Vagina (tissue), 2 donors: ENCODE measurements at regions not wholly inside any gene's neighbourhood (a gene's known extent, or its start where the extent isn't known, plus 50 kb on each side); places are given as distances from the start of the nearest gene placed in this dataset.

Source experiments
- DNase-seq, 2 donors: peaks; one replicate each; pipeline ENCODE4 v3.0.0-alpha.2; 2017; ENCODE audit errors: extremely low spot score in 2 of 2
- H3K27ac ChIP-seq: fragments of 200-600 bp; sonication (generic); one replicate; pipeline ENCODE4 v1.5.1; 2019
- H3K27me3 ChIP-seq: fragments of 200-600 bp; sonication (generic); one replicate; pipeline ENCODE4 v1.5.1; 2019
- H3K36me3 ChIP-seq, 2 donors: fragments of 200-600 bp; sonication (generic); one replicate each; pipeline ENCODE4 v1.5.1; 2017 to 2019
- H3K4me1 ChIP-seq: fragments of 200-600 bp; sonication (generic); one replicate; pipeline ENCODE4 v1.5.1; 2019
- H3K4me3 ChIP-seq, 2 donors: fragments of 200-600 bp; sonication (generic); 1 replicate in 1 of 2; 2 replicates in 1 of 2; pipeline ENCODE4 v1.5.1; 2016 to 2019
- H3K9me3 ChIP-seq: fragments of 200-600 bp; sonication (generic); one replicate; pipeline ENCODE4 v1.5.1; 2019
- POLR2A ChIP-seq, 2 donors: fragments of 450-650 bp; IDR thresholded peaks; one replicate each; pipeline ENCODE4 v1.6.1; 2017; ENCODE audit warnings: antibody characterized with exemption in 2 of 2, mild to moderate bottlenecking in 2 of 2, moderate library complexity in 2 of 2
- POLR2AphosphoS5 ChIP-seq, 2 donors: sonication (generic); formaldehyde crosslinking; IDR thresholded peaks; one replicate each; pipeline ENCODE4 v1.9.0; 2017; ENCODE audit warnings: antibody characterized with exemption in 2 of 2, mild to moderate bottlenecking in 2 of 2, low read depth in 1 of 2; ENCODE audit not compliant: insufficient read depth in 1 of 2
- intact Hi-C: fragments of 100-400 bp; cut with DNase I; formaldehyde crosslinking; loops from one replicate; pipeline ENCODE4 v1.15.1; 2023
- TF ChIP-seq, protein P1 (sequence below), 3 experiments: fragments of 450-650 bp in 2 of 3; fragments of 200-600 bp in 1 of 3; sonication (generic) in 1 of 3; IDR thresholded peaks; one replicate each; pipeline ENCODE4 v1.5.1; 2017 to 2019; ENCODE audit warnings: antibody characterized with exemption in 3 of 3, mild to moderate bottlenecking in 2 of 3, moderate library complexity in 2 of 3

DNA sequence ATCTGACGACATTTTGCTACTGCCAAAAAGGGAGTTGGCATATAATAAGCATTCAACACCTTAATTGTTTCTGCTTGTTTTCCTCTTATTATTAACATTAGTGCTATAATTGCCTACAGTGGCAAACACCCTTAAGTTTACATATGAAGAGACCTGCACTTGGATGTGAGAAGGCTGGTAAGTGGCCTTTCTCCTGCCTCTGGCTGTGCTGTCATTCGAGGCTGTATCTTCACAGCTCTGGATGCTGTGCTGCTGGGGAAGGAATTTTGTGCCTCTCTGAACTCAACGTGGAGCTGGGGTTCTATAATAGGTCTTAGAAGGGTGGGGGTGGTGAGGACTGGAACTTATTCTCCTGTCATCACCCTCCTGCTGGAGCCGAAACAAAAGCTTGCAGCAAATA, 385.9 kb downstream of the EMP1 start:
- Histone ChIP-seq H3K4me1 (no peaks in the 10 kb centered on the region), H3K36me3 (no peaks in the 10 kb centered on the region), H3K27ac (no peak overlapping the region), H3K4me3 (no peak overlapping the region), H3K9me3 (no peaks in the 10 kb centered on the region), H3K27me3 (no peaks in the 10 kb centered on the region)
- intact Hi-C loops: no loop called here
- DNase-seq: peak in 1 of 2 donors; percentile 52
- no peak for TF ChIP-seq POLR2A (IDR thresholded peaks at IDR 0.05)
- no peak for TF ChIP-seq POLR2AphosphoS5 (IDR thresholded peaks at IDR 0.05; ENCODE audit: insufficient read depth in 1 of 2, low read depth in 1 of 2)
- TF ChIP-seq, protein P1, sequence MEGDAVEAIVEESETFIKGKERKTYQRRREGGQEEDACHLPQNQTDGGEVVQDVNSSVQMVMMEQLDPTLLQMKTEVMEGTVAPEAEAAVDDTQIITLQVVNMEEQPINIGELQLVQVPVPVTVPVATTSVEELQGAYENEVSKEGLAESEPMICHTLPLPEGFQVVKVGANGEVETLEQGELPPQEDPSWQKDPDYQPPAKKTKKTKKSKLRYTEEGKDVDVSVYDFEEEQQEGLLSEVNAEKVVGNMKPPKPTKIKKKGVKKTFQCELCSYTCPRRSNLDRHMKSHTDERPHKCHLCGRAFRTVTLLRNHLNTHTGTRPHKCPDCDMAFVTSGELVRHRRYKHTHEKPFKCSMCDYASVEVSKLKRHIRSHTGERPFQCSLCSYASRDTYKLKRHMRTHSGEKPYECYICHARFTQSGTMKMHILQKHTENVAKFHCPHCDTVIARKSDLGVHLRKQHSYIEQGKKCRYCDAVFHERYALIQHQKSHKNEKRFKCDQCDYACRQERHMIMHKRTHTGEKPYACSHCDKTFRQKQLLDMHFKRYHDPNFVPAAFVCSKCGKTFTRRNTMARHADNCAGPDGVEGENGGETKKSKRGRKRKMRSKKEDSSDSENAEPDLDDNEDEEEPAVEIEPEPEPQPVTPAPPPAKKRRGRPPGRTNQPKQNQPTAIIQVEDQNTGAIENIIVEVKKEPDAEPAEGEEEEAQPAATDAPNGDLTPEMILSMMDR (IDR thresholded peaks at IDR 0.05): no peak

DNA sequence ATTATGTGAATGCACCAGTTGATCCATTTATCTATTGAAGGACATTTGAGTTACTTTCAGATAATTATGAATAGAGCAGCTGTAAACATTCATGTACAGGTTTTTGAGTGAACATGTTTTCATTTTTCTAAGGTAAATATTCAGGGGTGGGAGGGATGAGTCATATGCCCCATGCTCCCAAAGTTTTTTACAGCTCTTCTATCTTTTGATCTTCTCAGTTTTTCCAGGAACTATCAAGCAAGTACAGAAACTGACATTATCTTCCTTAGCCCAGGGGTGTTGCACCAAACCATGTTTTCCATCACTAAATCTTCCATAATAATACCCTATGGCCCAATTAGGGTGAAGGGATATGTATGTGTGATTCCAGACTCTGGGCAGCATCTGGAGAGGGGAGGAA, 384.5 kb downstream of the EMP1 start:
- H3K27me3 ChIP-seq: no peaks in the 10 kb centered on the region
- no peak overlapping the region for H3K27ac ChIP-seq
- TF ChIP-seq, protein P1 (IDR thresholded peaks at IDR 0.05): no peak
- no peak for TF ChIP-seq POLR2AphosphoS5 (IDR thresholded peaks at IDR 0.05; ENCODE audit: insufficient read depth in 1 of 2, low read depth in 1 of 2)
- TF ChIP-seq POLR2A (IDR thresholded peaks at IDR 0.05): no peak
- H3K9me3 ChIP-seq: no peaks in the 10 kb centered on the region
- H3K4me3 ChIP-seq: no peak overlapping the region
- H3K36me3 ChIP-seq: no peaks in the 10 kb centered on the region
- H3K4me1 ChIP-seq: no peaks in the 10 kb centered on the region
- intact Hi-C loops: no loop called here
- no peak for DNase-seq

DNA sequence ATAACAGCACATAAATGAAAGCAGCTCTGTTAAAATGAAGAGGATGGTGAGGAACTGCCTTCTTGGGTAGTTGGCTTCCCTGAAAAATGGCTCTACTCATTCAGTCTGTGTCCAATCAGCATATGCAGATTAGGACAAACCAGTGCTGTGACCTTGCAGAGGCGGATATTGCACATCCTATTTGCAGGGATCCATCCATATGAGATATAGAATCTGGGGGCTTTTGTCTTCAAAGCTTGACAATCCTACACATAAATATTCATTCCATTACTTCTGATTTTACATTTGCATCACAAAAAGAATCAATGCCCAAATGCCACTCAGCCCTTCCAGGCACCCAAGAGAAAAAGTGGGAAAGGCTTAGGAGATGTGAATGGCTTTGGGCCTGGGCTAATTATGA, 383.7 kb downstream of the EMP1 start:
- H3K27me3 ChIP-seq: no peaks in the 10 kb centered on the region
- no peaks in the 10 kb centered on the region for H3K36me3 ChIP-seq
- no peaks in the 10 kb centered on the region for H3K9me3 ChIP-seq
- TF ChIP-seq, protein P1 (IDR thresholded peaks at IDR 0.05): no peak
- TF ChIP-seq POLR2AphosphoS5 (IDR thresholded peaks at IDR 0.05; ENCODE audit: insufficient read depth in 1 of 2, low read depth in 1 of 2): no peak
- TF ChIP-seq POLR2A (IDR thresholded peaks at IDR 0.05): no peak
- no peak for DNase-seq
- H3K4me3 ChIP-seq: no peak overlapping the region
- no peak overlapping the region for H3K27ac ChIP-seq
- no peaks in the 10 kb centered on the region for H3K4me1 ChIP-seq
- intact Hi-C loops: no loop called here

DNA sequence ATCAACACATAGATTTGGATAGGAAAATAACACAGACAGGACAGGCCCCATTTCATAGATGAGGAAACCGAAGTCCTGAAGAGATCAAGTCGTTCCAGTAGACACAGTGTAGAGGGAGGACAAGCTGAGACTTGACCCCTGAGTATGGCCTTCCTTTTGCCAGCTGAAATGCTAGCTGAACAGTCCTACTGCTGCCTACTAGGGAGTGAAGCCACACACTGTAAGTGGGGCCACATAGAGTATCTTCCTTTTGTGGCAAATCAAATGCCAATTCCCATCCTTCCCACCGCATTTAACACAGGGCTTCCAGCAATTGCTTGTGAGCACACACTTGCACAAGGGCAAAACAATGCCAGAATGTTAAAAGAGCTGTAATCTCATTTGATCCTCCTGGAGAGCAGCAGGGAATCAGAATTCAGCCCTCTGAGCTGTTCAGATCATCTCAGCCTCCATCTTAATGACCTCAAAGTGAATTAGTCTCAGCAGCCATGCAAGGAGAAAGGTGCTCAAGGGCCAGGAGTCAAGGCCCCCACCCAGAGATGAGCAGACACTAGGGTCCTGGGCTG, 380.5 kb downstream of the EMP1 start:
- no peak for DNase-seq
- Histone ChIP-seq H3K36me3 (no peaks in the 10 kb centered on the region), H3K4me3 (no peak overlapping the region), H3K4me1 (no peaks in the 10 kb centered on the region), H3K27ac (no peak overlapping the region), H3K27me3 (no peaks in the 10 kb centered on the region), H3K9me3 (no peaks in the 10 kb centered on the region)
- TF ChIP-seq POLR2AphosphoS5 (IDR thresholded peaks at IDR 0.05; ENCODE audit: insufficient read depth in 1 of 2, low read depth in 1 of 2) (no peak), POLR2A (IDR thresholded peaks at IDR 0.05) (no peak)
- TF ChIP-seq, protein P1 (IDR thresholded peaks at IDR 0.05): no peak
- intact Hi-C loops: no loop called here

DNA sequence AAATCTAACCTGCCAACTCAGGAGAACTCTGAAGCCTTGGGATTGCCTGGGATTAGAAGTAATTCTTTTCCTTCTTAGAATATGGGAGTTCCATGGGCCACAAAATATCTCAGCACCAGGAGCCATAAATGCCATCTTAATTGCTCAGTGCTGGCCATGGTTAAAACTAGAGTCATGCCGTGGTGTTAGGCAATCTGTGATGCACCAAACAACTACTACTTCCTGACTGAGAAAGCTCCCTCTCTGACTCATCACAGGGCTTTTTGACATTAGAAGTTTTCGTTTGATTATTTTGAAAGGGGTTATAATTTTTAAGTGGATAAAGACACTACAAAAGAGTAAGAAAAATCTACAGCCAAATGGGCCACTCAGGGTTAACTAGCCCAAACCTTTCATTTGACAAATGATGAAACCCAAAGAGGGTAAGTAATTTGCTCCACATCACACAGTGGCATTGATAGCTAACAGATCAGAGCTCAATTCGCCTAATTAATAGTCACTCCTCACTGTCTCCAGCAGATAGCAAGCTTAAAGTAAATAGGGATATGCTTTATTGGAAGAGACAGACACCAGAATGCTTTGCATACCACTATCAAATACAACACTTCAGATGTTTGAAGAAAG, 377.3 kb downstream of the EMP1 start:
- intact Hi-C loops: no loop called here

More for the DNA sequence above, 377.3 kb downstream of the EMP1 start:
- Histone ChIP-seq H3K9me3 (no peaks in the 10 kb centered on the region), H3K4me1 (no peaks in the 10 kb centered on the region), H3K36me3 (no peaks in the 10 kb centered on the region), H3K27me3 (no peaks in the 10 kb centered on the region), H3K4me3 (no peak overlapping the region), H3K27ac (no peak overlapping the region)
- TF ChIP-seq, protein P1 (IDR thresholded peaks at IDR 0.05): no peak
- no peak for TF ChIP-seq POLR2AphosphoS5 (IDR thresholded peaks at IDR 0.05; ENCODE audit: insufficient read depth in 1 of 2, low read depth in 1 of 2)
- TF ChIP-seq POLR2A (IDR thresholded peaks at IDR 0.05): no peak
- DNase-seq: no peak
